Transverse colon (tissue), 4 donors: ENCODE measurements at regions not wholly inside any gene's neighbourhood (a gene's known extent, or its start where the extent isn't known, plus 50 kb on each side); places are given as distances from the start of the nearest gene placed in this dataset.

Experiments used
- DNase-seq: peaks from one replicate; pipeline ENCODE4 v3.0.0-alpha.2; 2019
- H3K27ac ChIP-seq, 4 donors: fragments of 200-600 bp; sonication (generic); 2 replicates each; pipeline ENCODE4 v1.5.1; 2016 to 2018; ENCODE audit warnings: inconsistent platforms in 4 of 4
- H3K27me3 ChIP-seq: fragments of 200-600 bp; sonication (generic); 2 replicates; pipeline ENCODE4 v1.5.1; 2017; ENCODE audit warnings: inconsistent platforms
- H3K36me3 ChIP-seq, 4 donors: fragments of 200-600 bp; sonication (generic); 2 replicates each; pipeline ENCODE4 v1.5.1; 2017 to 2019; ENCODE audit warnings: inconsistent platforms in 4 of 4
- H3K4me1 ChIP-seq, 4 donors: fragments of 200-600 bp; sonication (generic); 2 replicates each; pipeline ENCODE4 v1.5.1; 2017 to 2020; ENCODE audit warnings: inconsistent platforms in 4 of 4
- H3K4me3 ChIP-seq, 4 donors: fragments of 200-600 bp; sonication (generic); 1 replicate in 1 of 4; 2 replicates in 3 of 4; pipeline versions ENCODE4 v1.5.1 to v1.6.1; 2017 to 2019; ENCODE audit warnings: inconsistent platforms in 4 of 4
- H3K9me3 ChIP-seq, 2 donors: fragments of 200-600 bp; sonication (generic); 2 replicates each; pipeline ENCODE4 v1.5.1; 2017 to 2019; ENCODE audit warnings: inconsistent platforms in 2 of 2
- EP300 ChIP-seq: sonication (generic); formaldehyde crosslinking; IDR thresholded peaks from one replicate; pipeline ENCODE4 v1.6.1; 2017; ENCODE audit warnings: antibody characterized with exemption, low read depth
- POLR2A ChIP-seq: fragments of 450-650 bp; IDR thresholded peaks from one replicate; pipeline ENCODE4 v1.6.1; 2016; ENCODE audit warnings: antibody characterized with exemption, mild to moderate bottlenecking, moderate library complexity
- POLR2AphosphoS5 ChIP-seq, 3 donors: sonication (generic); formaldehyde crosslinking; IDR thresholded peaks; one replicate each; pipeline ENCODE4 v1.6.1; 2016; ENCODE audit warnings: antibody characterized with exemption in 3 of 3
- WGBS, 2 donors: methylation state at CpG; one replicate each; pipeline ENCODE4 v1.1.5; 2018; ENCODE audit warnings: low coverage in 1 of 2; 5-methylcytosine and 5-hydroxymethylcytosine counted together
- in situ Hi-C, 4 donors: fragments of 200-750 bp; cut with MboI; loops; one replicate each; pipeline versions ENCODE4 v1.15.0 to v1.15.1; 2017; ENCODE audit warnings: low sequenced_read_pairs in 3 of 4, low pct_ligation_motif_present in 1 of 4, low pct_unique_long_range_greater_than_20kb in 1 of 4
- intact Hi-C: fragments of 100-400 bp; cut with DNase I; formaldehyde crosslinking; loops from one replicate; pipeline ENCODE4 v1.15.1; 2023; ENCODE audit warnings: low total_unique reads
- TF ChIP-seq, protein P1 (sequence below), 5 experiments: fragments of 200-600 bp in 3 of 5; fragments of 450-650 bp in 2 of 5; sonication (generic) in 3 of 5; IDR thresholded peaks; 1 replicate in 2 of 5; 2 replicates in 3 of 5; pipeline ENCODE4 v1.5.1; 2016 to 2017; ENCODE audit warnings: antibody characterized with exemption in 5 of 5, inconsistent platforms in 3 of 5, mild to moderate bottlenecking in 2 of 5, moderate library complexity in 1 of 5

DNA sequence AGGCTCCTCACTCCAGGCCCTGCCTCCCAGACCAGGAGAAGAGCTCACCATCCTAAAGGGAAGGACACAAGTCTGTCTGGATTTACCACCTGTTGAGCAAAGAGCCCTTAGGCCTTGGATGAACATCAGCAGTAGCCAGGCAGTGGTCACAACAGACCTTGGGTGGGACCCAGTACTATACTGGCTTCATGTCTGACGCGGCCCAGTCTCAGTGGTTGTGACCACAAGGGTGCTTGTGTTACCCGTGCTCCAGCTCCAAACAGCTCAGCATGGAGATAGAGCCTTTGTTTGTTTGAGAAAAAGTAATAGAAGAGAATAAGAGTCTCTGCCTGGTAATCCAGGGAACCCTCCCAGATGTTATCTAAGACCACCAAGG is 617.4 kb downstream of the BRINP1 start:
- Histone ChIP-seq H3K4me1 (no peaks in the 10 kb centered on the region), H3K4me3 (no peak overlapping the region), H3K36me3 (no peaks in the 10 kb centered on the region), H3K27ac (no peak overlapping the region), H3K9me3 (no peaks in the 10 kb centered on the region), H3K27me3 (no peaks in the 10 kb centered on the region)
- 87% methylated on average over 3 of the region's 3 CpGs; no CpG with 5 or more reads in 1 of the 2 donors for WGBS, 2 donors
- no peak for DNase-seq
- in situ Hi-C loops (no loop called here), intact Hi-C loops (no loop called here)
- TF ChIP-seq EP300 (no peak), POLR2A (no peak), POLR2AphosphoS5 (IDR thresholded peaks at IDR 0.05) (no peak)
- TF ChIP-seq, protein P1, sequence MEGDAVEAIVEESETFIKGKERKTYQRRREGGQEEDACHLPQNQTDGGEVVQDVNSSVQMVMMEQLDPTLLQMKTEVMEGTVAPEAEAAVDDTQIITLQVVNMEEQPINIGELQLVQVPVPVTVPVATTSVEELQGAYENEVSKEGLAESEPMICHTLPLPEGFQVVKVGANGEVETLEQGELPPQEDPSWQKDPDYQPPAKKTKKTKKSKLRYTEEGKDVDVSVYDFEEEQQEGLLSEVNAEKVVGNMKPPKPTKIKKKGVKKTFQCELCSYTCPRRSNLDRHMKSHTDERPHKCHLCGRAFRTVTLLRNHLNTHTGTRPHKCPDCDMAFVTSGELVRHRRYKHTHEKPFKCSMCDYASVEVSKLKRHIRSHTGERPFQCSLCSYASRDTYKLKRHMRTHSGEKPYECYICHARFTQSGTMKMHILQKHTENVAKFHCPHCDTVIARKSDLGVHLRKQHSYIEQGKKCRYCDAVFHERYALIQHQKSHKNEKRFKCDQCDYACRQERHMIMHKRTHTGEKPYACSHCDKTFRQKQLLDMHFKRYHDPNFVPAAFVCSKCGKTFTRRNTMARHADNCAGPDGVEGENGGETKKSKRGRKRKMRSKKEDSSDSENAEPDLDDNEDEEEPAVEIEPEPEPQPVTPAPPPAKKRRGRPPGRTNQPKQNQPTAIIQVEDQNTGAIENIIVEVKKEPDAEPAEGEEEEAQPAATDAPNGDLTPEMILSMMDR (IDR thresholded peaks at IDR 0.05) = no peak

GRCh38 chr9:118761016-118761790 is 608.0 kb downstream of the BRINP1 start:
- intact Hi-C loops = no loop called here
- in situ Hi-C loops = no loop called here
- no peak for TF ChIP-seq POLR2A
- TF ChIP-seq, protein P1 (IDR thresholded peaks at IDR 0.05) = no peak
- no peak for TF ChIP-seq EP300
- TF ChIP-seq POLR2AphosphoS5 (IDR thresholded peaks at IDR 0.05) = no peak
- no peaks in the 10 kb centered on the region for H3K36me3 ChIP-seq
- no peaks in the 10 kb centered on the region for H3K27me3 ChIP-seq
- WGBS, 2 donors = 63 to 83% methylated on average over 1 to 4 of the region's 4 CpGs
- H3K4me1 ChIP-seq = no peaks in the 10 kb centered on the region
- no peaks in the 10 kb centered on the region for H3K9me3 ChIP-seq
- H3K27ac ChIP-seq = no peak overlapping the region
- no peak for DNase-seq
- H3K4me3 ChIP-seq = no peak overlapping the region

GRCh38 chr9:118767571-118767970 is 601.7 kb downstream of the BRINP1 start:
- TF ChIP-seq, protein P1 (IDR thresholded peaks at IDR 0.05) = no peak
- TF ChIP-seq EP300 (no peak), POLR2AphosphoS5 (IDR thresholded peaks at IDR 0.05) (no peak), POLR2A (no peak)
- in situ Hi-C loops = no loop called here
- H3K36me3 ChIP-seq = no peaks in the 10 kb centered on the region

GRCh38 chr9:118782790-118783463 is 586.3 kb downstream of the BRINP1 start:
- 58 to 68% methylated on average over 4 to 5 of the region's 5 CpGs for WGBS, 2 donors
- no peaks in the 10 kb centered on the region for H3K36me3 ChIP-seq
- intact Hi-C loops = no loop called here
- H3K9me3 ChIP-seq = no peaks in the 10 kb centered on the region
- no peaks in the 10 kb centered on the region for H3K27me3 ChIP-seq
- H3K4me3 ChIP-seq = no peak overlapping the region
- H3K4me1 ChIP-seq = no peaks in the 10 kb centered on the region
- no peak for DNase-seq
- no peak overlapping the region for H3K27ac ChIP-seq
- no peak for TF ChIP-seq POLR2A
- TF ChIP-seq, protein P1 (IDR thresholded peaks at IDR 0.05) = no peak
- TF ChIP-seq EP300 = no peak
- TF ChIP-seq POLR2AphosphoS5 (IDR thresholded peaks at IDR 0.05) = no peak
- in situ Hi-C loops = no loop called here

More at GRCh38 chr9:118767571-118767970, 601.7 kb downstream of the BRINP1 start:
- WGBS, 2 donors = 60 to 78% methylated on average over 5 of the region's 5 CpGs
- H3K4me3 ChIP-seq = no peak overlapping the region
- H3K4me1 ChIP-seq = no peaks in the 10 kb centered on the region
- no peaks in the 10 kb centered on the region for H3K27me3 ChIP-seq
- no peak overlapping the region for H3K27ac ChIP-seq
- DNase-seq = no peak
- intact Hi-C loops = no loop called here
- no peaks in the 10 kb centered on the region for H3K9me3 ChIP-seq
